Activated B cell treated with CpG ODN at 0.5 μM for 24 hours (primary cell): ENCODE measurements at regions not wholly inside any gene's neighbourhood (a gene's known extent, or its start where the extent isn't known, plus 50 kb on each side); places are given as distances from the start of the nearest gene placed in this dataset.

ENCODE experiments used
- ATAC-seq: fragments of 200-7000 bp; cut with Tn5 transposase; one replicate; pipeline ENCODE4 v1.10.0; 2021; ENCODE audit warnings: low read depth, mild to moderate bottlenecking, moderate library complexity
- CTCF ChIA-PET: fragments of 350-600 bp; sonication (Branson Sonifier 250); formaldehyde crosslinking; loops from one replicate; lab custom pipeline; 2021; ENCODE audit warnings: antibody characterized with exemption; lab: Charles Lee
- POLR2A ChIA-PET: fragments of 350-600 bp; sonication (Branson Sonifier 250); formaldehyde crosslinking; loops from one replicate; lab custom pipeline; 2021; ENCODE audit warnings: antibody characterized with exemption; lab: Charles Lee
- DNase-seq: peaks from one replicate; pipeline ENCODE4 v3.0.0; 2022
- H3K27ac Mint-ChIP-seq: one replicate; pipeline ENCODE4 v1.8.0; 2020; ENCODE audit warnings: mixed read lengths
- H3K27me3 Mint-ChIP-seq: one replicate; pipeline ENCODE4 v1.8.0; 2021; ENCODE audit warnings: mixed read lengths
- H3K36me3 Mint-ChIP-seq: one replicate; pipeline ENCODE4 v1.8.0; 2021; ENCODE audit warnings: low read depth, mixed read lengths
- H3K4me1 Mint-ChIP-seq: one replicate; pipeline ENCODE4 v1.8.0; 2021; ENCODE audit warnings: mixed read lengths
- H3K4me3 Mint-ChIP-seq: one replicate; pipeline ENCODE4 v1.8.0; 2020; ENCODE audit warnings: mild to moderate bottlenecking, mixed read lengths
- H3K9me3 Mint-ChIP-seq: one replicate; pipeline ENCODE4 v1.8.0; 2020; ENCODE audit warnings: mixed read lengths
- CTCF ChIP-seq: fragments of 200-600 bp; IDR thresholded peaks from one replicate; pipeline ENCODE4 v1.8.0; 2022; ENCODE audit warnings: antibody characterized with exemption, mild to moderate bottlenecking
- intact Hi-C: fragments of 100-400 bp; cut with micrococcal nuclease; formaldehyde crosslinking; loops from one replicate; pipeline ENCODE4 v1.15.1; 2024

GRCh38 chr18:10245031-10245845 is 209.2 kb upstream of the APCDD1 start:
- no peaks in the 10 kb centered on the region for H3K36me3 Mint-ChIP-seq
- no peaks in the 10 kb centered on the region for H3K9me3 Mint-ChIP-seq
- intact Hi-C loops, result no loop called here
- CTCF ChIA-PET, result no interaction called here
- DNase-seq (no peak), ATAC-seq (no peak)
- no peak overlapping the region for H3K27ac Mint-ChIP-seq
- H3K4me1 Mint-ChIP-seq, result no peaks in the 10 kb centered on the region
- POLR2A ChIA-PET, result no interaction called here
- H3K4me3 Mint-ChIP-seq, result no peak overlapping the region
- no peaks in the 10 kb centered on the region for H3K27me3 Mint-ChIP-seq
- TF ChIP-seq CTCF, result no peak

GRCh38 chr18:10245846-10246175 is 208.6 kb upstream of the APCDD1 start:
- Mint-ChIP-seq H3K9me3 (no peaks in the 10 kb centered on the region), H3K27ac (no peak overlapping the region), H3K4me3 (no peak overlapping the region), H3K4me1 (no peaks in the 10 kb centered on the region), H3K27me3 (no peaks in the 10 kb centered on the region), H3K36me3 (no peaks in the 10 kb centered on the region)
- DNase-seq, result no peak
- ChIA-PET POLR2A (no interaction called here), CTCF (no interaction called here)
- intact Hi-C loops, result no loop called here
- TF ChIP-seq CTCF, result no peak
- no peak for ATAC-seq

- Mint-ChIP-seq H3K27me3 (no peaks in the 10 kb centered on the region), H3K9me3 (no peaks in the 10 kb centered on the region), H3K4me1 (no peaks in the 10 kb centered on the region), H3K4me3 (no peak overlapping the region), H3K36me3 (no peaks in the 10 kb centered on the region), H3K27ac (no peak overlapping the region)
- CTCF ChIA-PET, result no interaction called here
- intact Hi-C loops, result no loop called here
- POLR2A ChIA-PET, result no interaction called here
- no peak for ATAC-seq
- no peak for TF ChIP-seq CTCF
- DNase-seq, result no peak
Observed at GRCh38 chr18:10247021-10247741, 207.3 kb upstream of the APCDD1 start.

- Mint-ChIP-seq H3K4me1 (no peaks in the 10 kb centered on the region), H3K36me3 (no peaks in the 10 kb centered on the region), H3K9me3 (no peaks in the 10 kb centered on the region), H3K4me3 (no peak overlapping the region), H3K27me3 (no peaks in the 10 kb centered on the region), H3K27ac (no peak overlapping the region)
- POLR2A ChIA-PET, result no interaction called here
- no peak for ATAC-seq
- no peak for TF ChIP-seq CTCF
- CTCF ChIA-PET, result no interaction called here
- no peak for DNase-seq
- intact Hi-C loops, result no loop called here
Observed at GRCh38 chr18:10247742-10248082, 206.7 kb upstream of the APCDD1 start.

- H3K4me3 Mint-ChIP-seq, result no peak overlapping the region
- no peaks in the 10 kb centered on the region for H3K9me3 Mint-ChIP-seq
- H3K27ac Mint-ChIP-seq, result no peak overlapping the region
- ATAC-seq, result no peak
- ChIA-PET CTCF (no interaction called here), POLR2A (no interaction called here)
- no peaks in the 10 kb centered on the region for H3K36me3 Mint-ChIP-seq
- TF ChIP-seq CTCF, result no peak
- peaks cover 9% of the 10 kb centered on the region for H3K4me1 Mint-ChIP-seq
- intact Hi-C loops, result no loop called here
- DNase-seq, result no peak
- H3K27me3 Mint-ChIP-seq, result no peaks in the 10 kb centered on the region
Observed at GRCh38 chr18:10248738-10249137, 205.7 kb upstream of the APCDD1 start.
